ENCODE measurements at regions not wholly inside any gene's neighbourhood (a gene's known extent, or its start where the extent isn't known, plus 50 kb on each side); places are given as distances from the start of the nearest gene placed in this dataset.
A peak's percentile ranks its signal among the peaks of the same experiment; 100 is the strongest.

- H3K23ac ChIP-seq (ENCODE audit: low read length) = no peak overlapping the region
- H3K56ac ChIP-seq (ENCODE audit: low read length) = no peak overlapping the region
- H3K27me3 ChIP-seq (ENCODE audit: insufficient read depth, low read length, poor library complexity) = no peaks in the 10 kb centered on the region
- H2BK15ac ChIP-seq (replicated peaks; ENCODE audit: low read depth) = no peak overlapping the region
- no peak overlapping the region for H3K27ac ChIP-seq (ENCODE audit: low read depth, low read length)
- no peaks in the 10 kb centered on the region for H3K36me3 ChIP-seq (ENCODE audit: control insufficient read depth, insufficient read depth, low read length)
- H4K8ac ChIP-seq (ENCODE audit: low read depth, low read length) = no peak overlapping the region
- no peaks in the 10 kb centered on the region for H3K79me1 ChIP-seq (ENCODE audit: low read length)
- no peaks in the 10 kb centered on the region for H3K79me2 ChIP-seq (ENCODE audit: control insufficient read depth, insufficient read depth, low read length)
- H3K4me2 ChIP-seq (ENCODE audit: low read length) = no peak overlapping the region
- H3K4ac ChIP-seq (ENCODE audit: low read depth, low read length) = no peak overlapping the region
- H4K5ac ChIP-seq (ENCODE audit: low read length) = no peak overlapping the region
- H3K4me3 ChIP-seq (ENCODE audit: low read length) = no peak overlapping the region
- H2BK5ac ChIP-seq (ENCODE audit: low read length) = no peak overlapping the region
- WGBS (ENCODE audit: extremely low coverage, insufficient coverage, low lambda C conversion rate) = no CpG with 5 or more reads among the region's 2 CpGs
- no peak for DNase-seq
- no peaks in the 10 kb centered on the region for H3K4me1 ChIP-seq (ENCODE audit: control insufficient read depth, low read depth, low read length)
- no peak overlapping the region for H2BK120ac ChIP-seq (ENCODE audit: low read depth, low read length)
- no peak overlapping the region for H3K18ac ChIP-seq (ENCODE audit: low read length)
- no peak overlapping the region for H2AK5ac ChIP-seq (ENCODE audit: low read length)
- no peak overlapping the region for H3K9ac ChIP-seq (ENCODE audit: low read length)
Observed at GRCh38 chr18:45448871-45449270, 166.4 kb upstream of the SLC14A2 start.

- H2BK120ac ChIP-seq (ENCODE audit: low read depth, low read length) = no peak overlapping the region
- H3K27me3 ChIP-seq (ENCODE audit: insufficient read depth, low read length, poor library complexity) = no peaks in the 10 kb centered on the region
- H3K4me2 ChIP-seq (ENCODE audit: low read length) = no peak overlapping the region
- no CpG with 5 or more reads among the region's 10 CpGs for WGBS (ENCODE audit: extremely low coverage, insufficient coverage, low lambda C conversion rate)
- no peak overlapping the region for H2AK5ac ChIP-seq (ENCODE audit: low read length)
- H2BK5ac ChIP-seq (ENCODE audit: low read length) = no peak overlapping the region
- H3K4me3 ChIP-seq (ENCODE audit: low read length) = no peak overlapping the region
- H3K56ac ChIP-seq (ENCODE audit: low read length) = no peak overlapping the region
- H4K5ac ChIP-seq (ENCODE audit: low read length) = no peak overlapping the region
- no peak overlapping the region for H4K8ac ChIP-seq (ENCODE audit: low read depth, low read length)
- H2BK15ac ChIP-seq (replicated peaks; ENCODE audit: low read depth) = no peak overlapping the region
- no peak overlapping the region for H3K9ac ChIP-seq (ENCODE audit: low read length)
- H3K27ac ChIP-seq (ENCODE audit: low read depth, low read length) = no peak overlapping the region
- no peak overlapping the region for H3K4ac ChIP-seq (ENCODE audit: low read depth, low read length)
- no peaks in the 10 kb centered on the region for H3K79me1 ChIP-seq (ENCODE audit: low read length)
- no peak for DNase-seq
- H3K79me2 ChIP-seq (ENCODE audit: control insufficient read depth, insufficient read depth, low read length) = no peaks in the 10 kb centered on the region
- H3K4me1 ChIP-seq (ENCODE audit: control insufficient read depth, low read depth, low read length) = no peaks in the 10 kb centered on the region
- H3K36me3 ChIP-seq (ENCODE audit: control insufficient read depth, insufficient read depth, low read length) = no peaks in the 10 kb centered on the region
- H3K18ac ChIP-seq (ENCODE audit: low read length) = no peak overlapping the region
- H3K23ac ChIP-seq (ENCODE audit: low read length) = no peak overlapping the region
Observed at GRCh38 chr18:45449418-45450227, 165.7 kb upstream of the SLC14A2 start.

GRCh38 chr18:45456090-45457021 lies 158.9 kb upstream of the SLC14A2 start:
- WGBS (ENCODE audit: extremely low coverage, insufficient coverage, low lambda C conversion rate) = no CpG with 5 or more reads among the region's 5 CpGs
- no peaks in the 10 kb centered on the region for H3K79me2 ChIP-seq (ENCODE audit: control insufficient read depth, insufficient read depth, low read length)

GRCh38 chr18:45458033-45458432 lies 157.2 kb upstream of the SLC14A2 start:
- no peak for DNase-seq
- Histone ChIP-seq H3K27ac (ENCODE audit: low read depth, low read length) (no peak overlapping the region), H2BK5ac (ENCODE audit: low read length) (no peak overlapping the region), H2BK120ac (ENCODE audit: low read depth, low read length) (no peak overlapping the region), H3K4me3 (ENCODE audit: low read length) (no peak overlapping the region), H4K8ac (ENCODE audit: low read depth, low read length) (no peak overlapping the region), H3K27me3 (ENCODE audit: insufficient read depth, low read length, poor library complexity) (no peaks in the 10 kb centered on the region), H3K79me2 (ENCODE audit: control insufficient read depth, insufficient read depth, low read length) (no peaks in the 10 kb centered on the region), H3K18ac (ENCODE audit: low read length) (no peak overlapping the region), H3K23ac (ENCODE audit: low read length) (no peak overlapping the region), H2BK15ac (replicated peaks; ENCODE audit: low read depth) (no peak overlapping the region), H3K9ac (ENCODE audit: low read length) (no peak overlapping the region), H3K36me3 (ENCODE audit: control insufficient read depth, insufficient read depth, low read length) (no peaks in the 10 kb centered on the region), H3K4ac (ENCODE audit: low read depth, low read length) (no peak overlapping the region), H3K79me1 (ENCODE audit: low read length) (no peaks in the 10 kb centered on the region), H3K56ac (ENCODE audit: low read length) (no peak overlapping the region), H2AK5ac (ENCODE audit: low read length) (no peak overlapping the region), H3K4me2 (ENCODE audit: low read length) (no peak overlapping the region), H4K5ac (ENCODE audit: low read length) (no peak overlapping the region), H3K4me1 (ENCODE audit: control insufficient read depth, low read depth, low read length) (no peaks in the 10 kb centered on the region)
- WGBS (ENCODE audit: extremely low coverage, insufficient coverage, low lambda C conversion rate) = no CpG with 5 or more reads among the region's 1 CpG

More at GRCh38 chr18:45456090-45457021, 158.9 kb upstream of the SLC14A2 start:
- no peak overlapping the region for H2AK5ac ChIP-seq (ENCODE audit: low read length)
- no peaks in the 10 kb centered on the region for H3K79me1 ChIP-seq (ENCODE audit: low read length)
- H2BK15ac ChIP-seq (replicated peaks; ENCODE audit: low read depth) = no peak overlapping the region
- no peak overlapping the region for H3K4me3 ChIP-seq (ENCODE audit: low read length)
- H3K27me3 ChIP-seq (ENCODE audit: insufficient read depth, low read length, poor library complexity) = no peaks in the 10 kb centered on the region
- no peak overlapping the region for H4K5ac ChIP-seq (ENCODE audit: low read length)
- H2BK5ac ChIP-seq (ENCODE audit: low read length) = no peak overlapping the region
- H3K18ac ChIP-seq (ENCODE audit: low read length) = no peak overlapping the region
- H2BK120ac ChIP-seq (ENCODE audit: low read depth, low read length) = no peak overlapping the region
- no peaks in the 10 kb centered on the region for H3K36me3 ChIP-seq (ENCODE audit: control insufficient read depth, insufficient read depth, low read length)
- H3K27ac ChIP-seq (ENCODE audit: low read depth, low read length) = no peak overlapping the region
- no peak overlapping the region for H4K8ac ChIP-seq (ENCODE audit: low read depth, low read length)
- no peak overlapping the region for H3K4ac ChIP-seq (ENCODE audit: low read depth, low read length)
- no peak overlapping the region for H3K23ac ChIP-seq (ENCODE audit: low read length)
- no peak overlapping the region for H3K9ac ChIP-seq (ENCODE audit: low read length)
- H3K56ac ChIP-seq (ENCODE audit: low read length) = no peak overlapping the region
- no peaks in the 10 kb centered on the region for H3K4me1 ChIP-seq (ENCODE audit: control insufficient read depth, low read depth, low read length)
- H3K4me2 ChIP-seq (ENCODE audit: low read length) = no peak overlapping the region
- DNase-seq = peak; percentile 22

GRCh38 chr18:45462179-45462578 lies 153.1 kb upstream of the SLC14A2 start:
- Histone ChIP-seq H2AK5ac (ENCODE audit: low read length) (no peak overlapping the region), H3K4me3 (ENCODE audit: low read length) (no peak overlapping the region), H3K27ac (ENCODE audit: low read depth, low read length) (no peak overlapping the region), H4K8ac (ENCODE audit: low read depth, low read length) (no peak overlapping the region), H3K18ac (ENCODE audit: low read length) (no peak overlapping the region), H2BK120ac (ENCODE audit: low read depth, low read length) (no peak overlapping the region), H3K79me2 (ENCODE audit: control insufficient read depth, insufficient read depth, low read length) (no peaks in the 10 kb centered on the region), H3K23ac (ENCODE audit: low read length) (no peak overlapping the region), H2BK15ac (replicated peaks; ENCODE audit: low read depth) (no peak overlapping the region), H4K5ac (ENCODE audit: low read length) (no peak overlapping the region), H3K79me1 (ENCODE audit: low read length) (no peaks in the 10 kb centered on the region), H3K27me3 (ENCODE audit: insufficient read depth, low read length, poor library complexity) (no peaks in the 10 kb centered on the region), H3K4me1 (ENCODE audit: control insufficient read depth, low read depth, low read length) (no peaks in the 10 kb centered on the region), H3K4me2 (ENCODE audit: low read length) (no peak overlapping the region), H3K4ac (ENCODE audit: low read depth, low read length) (no peak overlapping the region), H3K36me3 (ENCODE audit: control insufficient read depth, insufficient read depth, low read length) (no peaks in the 10 kb centered on the region), H3K56ac (ENCODE audit: low read length) (no peak overlapping the region), H2BK5ac (ENCODE audit: low read length) (no peak overlapping the region), H3K9ac (ENCODE audit: low read length) (no peak overlapping the region)
- no peak for DNase-seq
- no CpG with 5 or more reads among the region's 5 CpGs for WGBS (ENCODE audit: extremely low coverage, insufficient coverage, low lambda C conversion rate)
